DND-41 (cell line): ENCODE measurements at regions not wholly inside any gene's neighbourhood (a gene's known extent, or its start where the extent isn't known, plus 50 kb on each side); places are given as distances from the start of the nearest gene placed in this dataset.

Experiments used
- CTCF ChIP-seq: IDR thresholded peaks from 2 replicates; pipeline ENCODE4 v1.5.1; 2012; ENCODE audit warnings: borderline replicate concordance, low read length, moderate library complexity, mild to moderate bottlenecking; ENCODE audit not compliant: poor library complexity, severe bottlenecking; ENCODE audit errors: extremely low read depth
- EZH2 ChIP-seq: IDR thresholded peaks from 3 replicates; pipeline ENCODE4 v1.6.1; 2012; ENCODE audit warnings: borderline replicate concordance, low read depth, mild to moderate bottlenecking, moderate library complexity, low read length, inconsistent platforms; ENCODE audit not compliant: severe bottlenecking

- TF ChIP-seq CTCF (no peak), EZH2 (no peak)
Observed at GRCh38 chr12:97753332-97753731, 290.7 kb downstream of the RMST start.
